BJ (cell line): ENCODE measurements at regions not wholly inside any gene's neighbourhood (a gene's known extent, or its start where the extent isn't known, plus 50 kb on each side); places are given as distances from the start of the nearest gene placed in this dataset.

Source experiments
- CTCF ChIA-PET: fragments of 350-600 bp; formaldehyde crosslinking; extraction: SDS; loops from one replicate; lab custom pipeline; 2021; ENCODE audit warnings: antibody characterized with exemption, inconsistent platforms; lab: Yijun Ruan, JAX
- POLR2A ChIA-PET: fragments of 300-600 bp; sonication (Branson Sonifier 250); formaldehyde crosslinking; extraction: SDS; loops from one replicate; lab custom pipeline; 2021; ENCODE audit warnings: antibody characterized with exemption; lab: Charles Lee
- DNase-seq: peaks from one replicate; pipeline ENCODE4 v3.0.0-alpha.2; 2011; ENCODE audit warnings: low read depth
- H3K27me3 ChIP-seq: 2 replicates; pipeline ENCODE4 v1.6.0; 2011; ENCODE audit warnings: low read length; ENCODE audit not compliant: control insufficient read depth, insufficient read depth
- H3K36me3 ChIP-seq: 2 replicates; pipeline ENCODE4 v1.5.1; 2011; ENCODE audit warnings: low read length; ENCODE audit not compliant: control insufficient read depth, insufficient read depth
- H3K4me3 ChIP-seq: 2 replicates; pipeline ENCODE4 v1.5.1; 2011; ENCODE audit warnings: low read depth, mild to moderate bottlenecking, control low read depth, low read length
- TF ChIP-seq, protein P1 (sequence below): IDR thresholded peaks from 2 replicates; pipeline ENCODE4 v1.5.1; 2011; ENCODE audit warnings: low read depth, mild to moderate bottlenecking, control low read depth, inconsistent platforms, low read length, moderate library complexity; ENCODE audit not compliant: insufficient read depth

DNA sequence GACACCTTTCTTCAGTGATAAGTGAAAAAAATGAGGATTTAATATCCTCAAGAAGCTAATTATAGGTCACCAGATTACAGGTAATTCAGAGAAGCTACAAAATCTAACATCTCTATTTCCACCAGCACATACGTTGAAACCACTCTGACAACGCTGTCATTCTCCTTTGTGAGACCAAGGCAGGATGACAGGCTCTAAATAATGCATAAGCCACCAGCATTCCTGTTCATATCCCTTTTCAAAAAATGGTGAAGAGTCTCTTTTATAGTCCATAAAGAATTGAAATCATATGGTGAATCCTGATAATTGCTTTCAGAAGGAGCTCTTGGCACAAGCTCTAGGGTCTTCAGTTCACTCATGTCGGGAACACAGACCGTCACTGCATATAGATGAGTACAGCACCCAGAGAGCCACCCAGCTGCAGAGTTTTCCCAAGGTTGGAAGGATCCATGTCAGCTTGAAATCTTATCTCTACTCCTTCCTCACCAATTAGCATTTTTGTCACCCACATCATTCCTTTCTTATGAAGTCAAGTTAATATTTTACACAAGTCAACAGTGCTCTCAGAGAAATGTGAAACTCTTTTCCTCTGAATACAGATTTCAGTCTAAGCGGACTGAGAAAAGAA, 431.4 kb downstream of the TBC1D4 start:
- peak; percentile 15 for DNase-seq
- CTCF ChIA-PET: no interaction called here
- Histone ChIP-seq H3K4me3 (no peak overlapping the region), H3K27me3 (no peaks in the 10 kb centered on the region), H3K36me3 (no peaks in the 10 kb centered on the region)
- POLR2A ChIA-PET: no interaction called here
- TF ChIP-seq, protein P1, sequence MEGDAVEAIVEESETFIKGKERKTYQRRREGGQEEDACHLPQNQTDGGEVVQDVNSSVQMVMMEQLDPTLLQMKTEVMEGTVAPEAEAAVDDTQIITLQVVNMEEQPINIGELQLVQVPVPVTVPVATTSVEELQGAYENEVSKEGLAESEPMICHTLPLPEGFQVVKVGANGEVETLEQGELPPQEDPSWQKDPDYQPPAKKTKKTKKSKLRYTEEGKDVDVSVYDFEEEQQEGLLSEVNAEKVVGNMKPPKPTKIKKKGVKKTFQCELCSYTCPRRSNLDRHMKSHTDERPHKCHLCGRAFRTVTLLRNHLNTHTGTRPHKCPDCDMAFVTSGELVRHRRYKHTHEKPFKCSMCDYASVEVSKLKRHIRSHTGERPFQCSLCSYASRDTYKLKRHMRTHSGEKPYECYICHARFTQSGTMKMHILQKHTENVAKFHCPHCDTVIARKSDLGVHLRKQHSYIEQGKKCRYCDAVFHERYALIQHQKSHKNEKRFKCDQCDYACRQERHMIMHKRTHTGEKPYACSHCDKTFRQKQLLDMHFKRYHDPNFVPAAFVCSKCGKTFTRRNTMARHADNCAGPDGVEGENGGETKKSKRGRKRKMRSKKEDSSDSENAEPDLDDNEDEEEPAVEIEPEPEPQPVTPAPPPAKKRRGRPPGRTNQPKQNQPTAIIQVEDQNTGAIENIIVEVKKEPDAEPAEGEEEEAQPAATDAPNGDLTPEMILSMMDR: no peak

- CTCF ChIA-PET: no interaction called here
- TF ChIP-seq, protein P1: no peak
- Histone ChIP-seq H3K36me3 (no peaks in the 10 kb centered on the region), H3K27me3 (no peaks in the 10 kb centered on the region), H3K4me3 (no peak overlapping the region)
- POLR2A ChIA-PET: no interaction called here
- no peak for DNase-seq
These were observed 432.1 kb downstream of the TBC1D4 start for GRCh38 chr13:75049735-75050335.

GRCh38 chr13:75042807-75043206, 439.2 kb downstream of the TBC1D4 start:
- Histone ChIP-seq H3K36me3 (no peaks in the 10 kb centered on the region), H3K4me3 (no peak overlapping the region), H3K27me3 (no peaks in the 10 kb centered on the region)
- TF ChIP-seq, protein P1: no peak
- CTCF ChIA-PET: interaction anchor here (0.6 kb wide), 1 partner anchor 168 kb away, joined by 4 read pairs; no protein-coding TSS in a partner anchor
- no peak for DNase-seq
- POLR2A ChIA-PET: no interaction called here

GRCh38 chr13:75038393-75039113, 443.4 kb downstream of the TBC1D4 start:
- Histone ChIP-seq H3K36me3 (no peaks in the 10 kb centered on the region), H3K4me3 (no peak overlapping the region), H3K27me3 (no peaks in the 10 kb centered on the region)
- ChIA-PET CTCF (no interaction called here), POLR2A (no interaction called here)
- TF ChIP-seq, protein P1: no peak
- no peak for DNase-seq

DNA sequence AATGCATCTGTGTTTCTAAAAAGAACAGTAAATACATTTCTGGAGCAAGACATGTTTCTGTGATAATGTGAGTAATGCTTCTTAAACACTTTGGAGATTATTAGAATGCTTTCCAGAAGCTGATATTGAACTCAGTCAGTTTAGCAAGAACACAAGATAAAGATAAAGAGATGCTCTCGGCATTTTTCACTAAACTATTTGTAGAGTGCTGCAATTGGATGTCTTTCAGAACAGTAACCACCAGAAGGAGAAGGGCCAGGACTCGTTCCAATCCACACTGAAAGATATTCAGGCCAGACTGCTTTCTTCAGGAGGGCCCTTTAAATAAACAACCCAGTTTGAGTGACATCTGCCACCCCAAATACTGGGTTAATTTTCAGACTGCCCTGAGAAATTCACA, 456.0 kb downstream of the TBC1D4 start:
- CTCF ChIA-PET: interaction anchor here (0.7 kb wide), 1 partner anchor 20 kb away, joined by 3 read pairs; no protein-coding TSS in a partner anchor
- Histone ChIP-seq H3K36me3 (no peaks in the 10 kb centered on the region), H3K4me3 (no peak overlapping the region), H3K27me3 (no peaks in the 10 kb centered on the region)
- POLR2A ChIA-PET: no interaction called here
- no peak for DNase-seq
- TF ChIP-seq, protein P1: no peak
